Upper lobe of left lung (tissue), 4 donors: ENCODE measurements at regions not wholly inside any gene's neighbourhood (a gene's known extent, or its start where the extent isn't known, plus 50 kb on each side); places are given as distances from the start of the nearest gene placed in this dataset.

Experiments
- POLR2A ChIP-seq, 4 donors: fragments of 450-650 bp; IDR thresholded peaks; one replicate each; pipeline ENCODE4 v1.5.1; 2016 to 2017; ENCODE audit warnings: antibody characterized with exemption in 4 of 4, mild to moderate bottlenecking in 2 of 4
- TF ChIP-seq, protein P1 (sequence below), 6 experiments: fragments of 450-650 bp in 4 of 6; fragments of 200-600 bp in 2 of 6; sonication (generic) in 2 of 6; IDR thresholded peaks; one replicate each; pipeline ENCODE4 v1.5.1; 2016 to 2019; ENCODE audit warnings: antibody characterized with exemption in 6 of 6

GRCh38 chr7:106534271-106534846 is 126.6 kb downstream of the CCDC71L start:
- TF ChIP-seq, protein P1, sequence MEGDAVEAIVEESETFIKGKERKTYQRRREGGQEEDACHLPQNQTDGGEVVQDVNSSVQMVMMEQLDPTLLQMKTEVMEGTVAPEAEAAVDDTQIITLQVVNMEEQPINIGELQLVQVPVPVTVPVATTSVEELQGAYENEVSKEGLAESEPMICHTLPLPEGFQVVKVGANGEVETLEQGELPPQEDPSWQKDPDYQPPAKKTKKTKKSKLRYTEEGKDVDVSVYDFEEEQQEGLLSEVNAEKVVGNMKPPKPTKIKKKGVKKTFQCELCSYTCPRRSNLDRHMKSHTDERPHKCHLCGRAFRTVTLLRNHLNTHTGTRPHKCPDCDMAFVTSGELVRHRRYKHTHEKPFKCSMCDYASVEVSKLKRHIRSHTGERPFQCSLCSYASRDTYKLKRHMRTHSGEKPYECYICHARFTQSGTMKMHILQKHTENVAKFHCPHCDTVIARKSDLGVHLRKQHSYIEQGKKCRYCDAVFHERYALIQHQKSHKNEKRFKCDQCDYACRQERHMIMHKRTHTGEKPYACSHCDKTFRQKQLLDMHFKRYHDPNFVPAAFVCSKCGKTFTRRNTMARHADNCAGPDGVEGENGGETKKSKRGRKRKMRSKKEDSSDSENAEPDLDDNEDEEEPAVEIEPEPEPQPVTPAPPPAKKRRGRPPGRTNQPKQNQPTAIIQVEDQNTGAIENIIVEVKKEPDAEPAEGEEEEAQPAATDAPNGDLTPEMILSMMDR (IDR thresholded peaks at IDR 0.05) = no peak
- no peak for TF ChIP-seq POLR2A (IDR thresholded peaks at IDR 0.05)
